ENCODE measurements at regions not wholly inside any gene's neighbourhood (a gene's known extent, or its start where the extent isn't known, plus 50 kb on each side); places are given as distances from the start of the nearest gene placed in this dataset.

DNA sequence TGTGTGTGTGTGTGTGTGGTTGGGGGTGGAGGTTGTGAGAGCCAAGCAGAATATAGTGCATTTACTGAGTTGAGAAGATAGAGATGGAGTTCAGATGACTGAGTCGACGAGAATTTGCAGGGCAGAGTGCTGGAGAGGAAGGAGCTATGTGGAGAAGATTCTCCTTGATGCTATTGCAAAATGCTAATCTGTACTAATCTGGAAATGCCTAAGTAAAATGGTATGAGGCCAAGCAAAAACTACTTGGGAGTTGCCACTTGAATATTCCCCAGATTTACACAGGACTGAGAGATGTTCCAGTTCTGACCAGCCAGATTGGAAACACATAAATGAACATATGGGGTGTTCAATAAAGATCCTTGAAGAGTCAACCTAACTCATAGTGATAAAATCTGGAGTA lies 316.4 kb downstream of the NSUN3 start:
- TF ChIP-seq, protein P1, sequence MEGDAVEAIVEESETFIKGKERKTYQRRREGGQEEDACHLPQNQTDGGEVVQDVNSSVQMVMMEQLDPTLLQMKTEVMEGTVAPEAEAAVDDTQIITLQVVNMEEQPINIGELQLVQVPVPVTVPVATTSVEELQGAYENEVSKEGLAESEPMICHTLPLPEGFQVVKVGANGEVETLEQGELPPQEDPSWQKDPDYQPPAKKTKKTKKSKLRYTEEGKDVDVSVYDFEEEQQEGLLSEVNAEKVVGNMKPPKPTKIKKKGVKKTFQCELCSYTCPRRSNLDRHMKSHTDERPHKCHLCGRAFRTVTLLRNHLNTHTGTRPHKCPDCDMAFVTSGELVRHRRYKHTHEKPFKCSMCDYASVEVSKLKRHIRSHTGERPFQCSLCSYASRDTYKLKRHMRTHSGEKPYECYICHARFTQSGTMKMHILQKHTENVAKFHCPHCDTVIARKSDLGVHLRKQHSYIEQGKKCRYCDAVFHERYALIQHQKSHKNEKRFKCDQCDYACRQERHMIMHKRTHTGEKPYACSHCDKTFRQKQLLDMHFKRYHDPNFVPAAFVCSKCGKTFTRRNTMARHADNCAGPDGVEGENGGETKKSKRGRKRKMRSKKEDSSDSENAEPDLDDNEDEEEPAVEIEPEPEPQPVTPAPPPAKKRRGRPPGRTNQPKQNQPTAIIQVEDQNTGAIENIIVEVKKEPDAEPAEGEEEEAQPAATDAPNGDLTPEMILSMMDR (tag by site-specific recombination; IDR thresholded peaks at IDR 0.05) = no peak
- TF ChIP-seq ZNF274 (IDR thresholded peaks at IDR 0.05; ENCODE audit: low read length) (no peak), ZNF274 (tag by site-specific recombination; IDR thresholded peaks at IDR 0.05; ENCODE audit: borderline replicate concordance) (no peak), ZNF677 (tag by site-specific recombination; IDR thresholded peaks at IDR 0.05) (no peak), ZSCAN30 (tag by site-specific recombination; IDR thresholded peaks at IDR 0.05) (no peak), BCL11A (tag by site-specific recombination; IDR thresholded peaks at IDR 0.05; ENCODE audit: low read depth) (no peak), ZNF530 (tag by site-specific recombination; IDR thresholded peaks at IDR 0.05; ENCODE audit: low read depth) (no peak), ZBTB7A (tag by site-specific recombination; IDR thresholded peaks at IDR 0.05; ENCODE audit: low read depth) (no peak), ZNF776 (tag by site-specific recombination; IDR thresholded peaks at IDR 0.05; ENCODE audit: borderline replicate concordance) (no peak)

Measured in HEK293 (cell line).